NCI-H2107 treated with DMSO at 0.1 percent for 48 hours (cell line): ENCODE measurements at regions not wholly inside any gene's neighbourhood (a gene's known extent, or its start where the extent isn't known, plus 50 kb on each side); places are given as distances from the start of the nearest gene placed in this dataset.
A peak's percentile ranks its signal among the peaks of the same experiment; 100 is the strongest.

Experiments
- DNase-seq: peaks from one replicate; lab custom pipeline; 2025; ENCODE audit not compliant: unreplicated experiment; lab: John Stamatoyannopoulos, UW

- no peak for DNase-seq
Observed at GRCh38 chr1:181383695-181384094, 99.6 kb upstream of the CACNA1E start.

GRCh38 chr1:181386340-181386739, 97.0 kb upstream of the CACNA1E start:
- no peak for DNase-seq

- peak; percentile 27 for DNase-seq
Observed at GRCh38 chr1:181386951-181387350, 96.4 kb upstream of the CACNA1E start.

GRCh38 chr1:181387702-181388101, 95.6 kb upstream of the CACNA1E start:
- no peak for DNase-seq

GRCh38 chr1:181390410-181391077, 92.8 kb upstream of the CACNA1E start:
- peak; percentile 82 for DNase-seq

- DNase-seq, result peak; percentile 79
Observed at GRCh38 chr1:181391301-181391900, 91.9 kb upstream of the CACNA1E start.

GRCh38 chr1:181392133-181392532, 91.2 kb upstream of the CACNA1E start:
- DNase-seq, result no peak

- peak; percentile 51 for DNase-seq
Observed at GRCh38 chr1:181392613-181393220, 90.6 kb upstream of the CACNA1E start.

- no peak for DNase-seq
Observed at GRCh38 chr1:181394766-181395165, 88.6 kb upstream of the CACNA1E start.

- DNase-seq, result no peak
Observed at GRCh38 chr1:181396171-181396670, 87.1 kb upstream of the CACNA1E start.

- DNase-seq, result no peak
Observed at GRCh38 chr1:181396811-181397210, 86.5 kb upstream of the CACNA1E start.

GRCh38 chr1:181397845-181398244, 85.5 kb upstream of the CACNA1E start:
- peak; percentile 57 for DNase-seq

- DNase-seq, result no peak
Observed at GRCh38 chr1:181398544-181398943, 84.8 kb upstream of the CACNA1E start.

GRCh38 chr1:181405584-181405983, 77.7 kb upstream of the CACNA1E start:
- DNase-seq, result peak; percentile 70

GRCh38 chr1:181406989-181407388, 76.3 kb upstream of the CACNA1E start:
- DNase-seq, result no peak

- DNase-seq, result no peak
Observed at GRCh38 chr1:181409981-181410380, 73.3 kb upstream of the CACNA1E start.

- no peak for DNase-seq
Observed at GRCh38 chr1:181412746-181413145, 70.6 kb upstream of the CACNA1E start.

GRCh38 chr1:181413195-181413815, 70.0 kb upstream of the CACNA1E start:
- no peak for DNase-seq

GRCh38 chr1:181413836-181414235, 69.5 kb upstream of the CACNA1E start:
- DNase-seq, result no peak

GRCh38 chr1:181416268-181416860, 67.0 kb upstream of the CACNA1E start:
- no peak for DNase-seq

GRCh38 chr1:181417915-181418314, 65.4 kb upstream of the CACNA1E start:
- DNase-seq, result no peak
